ENCODE measurements at regions not wholly inside any gene's neighbourhood (a gene's known extent, or its start where the extent isn't known, plus 50 kb on each side); places are given as distances from the start of the nearest gene placed in this dataset.
"Not testable (repeated sequence)": the region's sequence is repeated elsewhere in the genome, so short reads cannot be mapped to it uniquely, and the experiment has no call there.

DNA sequence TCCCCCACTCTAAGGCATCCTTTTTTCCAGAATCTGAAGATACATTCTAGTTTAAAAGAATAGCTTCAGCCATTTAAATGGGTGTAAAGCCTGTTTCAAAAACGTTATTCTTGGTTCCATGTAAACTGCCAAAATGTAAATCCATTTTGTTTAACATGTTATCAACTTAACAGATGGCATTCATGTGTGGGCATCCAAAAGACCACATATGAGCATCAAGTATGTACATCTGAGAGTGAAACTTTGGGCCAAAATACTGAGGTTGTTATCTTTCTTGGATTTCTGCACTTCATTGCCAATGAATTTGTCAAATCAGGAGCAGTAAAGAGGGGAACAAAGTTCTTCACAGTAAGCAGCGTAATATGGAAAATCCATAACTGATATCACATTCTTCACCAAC, 395.4 kb downstream of the ZNF804A start:
- DNase-seq = no peak

DNA sequence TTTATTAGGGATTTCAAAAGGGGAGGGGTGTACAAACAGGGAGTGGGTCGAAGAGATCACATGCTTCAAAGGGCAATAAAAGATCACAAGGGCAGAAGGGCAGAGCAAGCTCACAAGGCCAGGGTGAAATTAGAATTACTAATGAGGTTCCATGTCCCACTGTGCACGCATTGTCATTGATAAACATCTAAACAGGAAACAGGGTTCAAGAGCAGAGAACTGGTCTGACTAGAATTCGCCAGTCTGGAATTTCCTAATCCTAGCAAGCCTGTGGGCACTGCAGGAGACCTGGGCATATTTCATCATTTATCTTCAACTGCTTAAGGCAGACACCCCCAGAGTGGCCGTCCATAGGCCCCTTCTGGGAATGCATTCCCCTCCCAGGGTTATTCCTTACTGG, 408.2 kb downstream of the ZNF804A start:
- DNase-seq = no peak

DNA sequence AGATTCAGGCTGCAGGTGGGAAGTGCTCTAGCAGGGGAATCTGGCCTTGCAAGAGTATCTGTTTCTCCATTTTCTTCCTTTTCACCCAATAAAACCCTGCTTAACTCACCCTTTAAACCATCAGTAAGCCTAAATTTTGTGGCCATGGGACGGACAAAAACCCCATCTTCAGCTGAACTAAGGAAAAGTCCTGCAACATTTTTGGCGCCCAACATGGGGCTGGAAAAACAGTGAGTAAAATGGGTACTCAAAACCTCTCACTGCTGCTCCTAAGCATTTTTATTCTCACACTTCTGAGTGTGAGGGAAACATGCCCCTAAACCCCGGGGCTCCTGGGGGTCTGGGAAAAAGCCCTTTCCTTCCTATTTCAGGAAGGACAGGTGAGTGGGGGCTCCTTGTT, 414.3 kb downstream of the ZNF804A start:
- DNase-seq = no peak

DNA sequence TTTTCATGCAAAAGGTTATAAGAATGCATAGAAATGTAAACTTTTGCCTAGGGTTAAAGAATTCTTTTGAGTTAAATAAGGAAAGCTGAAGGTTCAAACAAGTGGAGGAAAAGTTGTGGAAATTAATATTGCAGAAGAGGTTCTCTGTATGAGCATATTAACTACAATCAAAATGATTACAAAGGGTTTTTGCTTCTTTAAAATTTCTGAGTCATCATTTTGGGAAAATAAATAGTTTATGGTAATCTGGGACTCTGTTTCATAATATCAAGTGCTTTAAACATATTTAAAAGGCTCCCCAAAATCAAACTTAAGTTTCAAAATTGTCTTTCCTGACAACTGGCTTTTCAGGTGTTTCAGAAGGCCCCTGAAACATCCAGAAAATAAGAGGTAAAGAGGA, 415.7 kb downstream of the ZNF804A start:
- DNase-seq = no peak

DNA sequence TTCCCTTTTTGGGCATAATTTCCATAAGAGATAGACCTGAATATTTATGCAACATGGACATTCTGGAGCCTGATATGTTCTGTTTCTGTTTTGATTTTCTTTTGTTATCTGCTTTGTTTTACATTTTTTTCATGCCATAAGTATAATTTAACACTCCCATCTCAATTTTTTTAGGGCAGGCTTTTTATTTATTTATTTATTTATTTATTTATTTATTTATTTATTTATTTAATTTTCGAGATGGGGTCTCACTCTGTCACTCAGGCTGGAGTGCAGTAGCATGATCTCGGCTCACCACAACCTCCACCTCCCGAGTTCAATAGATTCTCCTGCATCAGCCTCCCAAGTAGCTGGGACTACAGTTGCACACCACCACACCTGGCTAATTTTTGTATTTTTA, 427.6 kb downstream of the ZNF804A start:
- not testable (repeated sequence) for DNase-seq

DNA sequence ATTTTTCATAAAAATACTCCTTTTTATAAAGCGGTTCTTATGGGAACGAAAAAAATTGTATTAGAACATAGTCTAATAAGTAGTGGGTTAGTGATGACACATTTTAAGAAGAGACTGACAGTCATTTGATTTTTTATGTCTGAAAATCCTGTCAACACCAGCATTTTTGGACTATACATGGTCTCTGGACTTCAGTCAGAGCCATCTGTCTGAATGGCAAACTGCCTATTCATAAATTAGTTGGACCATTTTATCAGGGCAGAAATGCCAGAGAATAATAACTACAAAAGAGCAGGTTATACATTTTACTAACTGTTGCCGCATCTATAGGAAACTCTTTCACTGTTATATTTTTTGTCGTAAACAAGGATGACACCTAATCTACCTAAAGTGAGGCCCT, 437.6 kb downstream of the ZNF804A start:
- DNase-seq = no peak

DNA sequence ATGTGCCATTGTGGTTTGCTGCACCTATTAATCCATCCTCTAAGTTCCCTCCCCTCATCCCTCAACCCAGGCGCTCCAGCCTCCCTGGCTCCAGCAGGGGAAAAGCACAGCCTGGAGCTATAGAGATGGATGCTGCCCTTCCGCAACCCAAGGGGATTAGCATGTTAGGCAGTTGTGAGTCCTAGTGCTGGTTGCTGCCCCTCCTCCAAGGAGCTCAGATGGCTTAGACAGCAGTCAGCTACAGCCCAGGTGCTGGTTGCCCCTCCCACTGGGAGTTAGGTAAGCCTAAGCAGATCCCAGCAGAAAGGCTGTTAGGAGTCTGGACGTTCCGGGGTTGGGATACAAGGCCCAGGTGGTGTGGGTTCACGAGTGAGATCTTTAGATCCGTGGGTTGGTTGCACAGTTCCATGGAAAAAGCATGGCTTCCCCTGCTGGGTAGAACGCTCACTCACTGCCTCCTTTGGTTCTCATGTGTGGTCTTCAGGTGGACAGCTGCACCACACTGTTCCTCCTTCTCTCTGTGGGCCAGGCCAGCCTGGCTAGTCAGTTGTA, 446.1 kb downstream of the ZNF804A start:
- no peak for DNase-seq

DNA sequence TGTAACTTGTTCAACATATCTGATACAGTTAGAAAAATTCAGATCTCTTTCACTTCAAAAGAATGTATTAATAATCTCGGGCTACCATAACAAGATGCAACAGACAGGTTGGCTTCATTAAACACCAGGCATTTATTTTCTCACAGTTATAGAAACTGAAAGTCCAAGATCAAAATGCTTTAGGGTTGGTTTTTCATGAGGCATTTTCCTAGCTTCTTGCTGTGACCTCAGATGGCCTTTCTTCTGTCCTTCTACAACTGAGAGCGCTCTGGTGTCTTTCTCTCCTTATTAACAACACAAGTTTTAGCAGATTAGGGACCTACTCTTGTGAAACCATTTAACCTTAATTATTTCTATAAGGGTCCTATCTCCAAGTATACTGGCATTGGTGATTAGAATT, 452.5 kb downstream of the ZNF804A start:
- no peak for DNase-seq

DNA sequence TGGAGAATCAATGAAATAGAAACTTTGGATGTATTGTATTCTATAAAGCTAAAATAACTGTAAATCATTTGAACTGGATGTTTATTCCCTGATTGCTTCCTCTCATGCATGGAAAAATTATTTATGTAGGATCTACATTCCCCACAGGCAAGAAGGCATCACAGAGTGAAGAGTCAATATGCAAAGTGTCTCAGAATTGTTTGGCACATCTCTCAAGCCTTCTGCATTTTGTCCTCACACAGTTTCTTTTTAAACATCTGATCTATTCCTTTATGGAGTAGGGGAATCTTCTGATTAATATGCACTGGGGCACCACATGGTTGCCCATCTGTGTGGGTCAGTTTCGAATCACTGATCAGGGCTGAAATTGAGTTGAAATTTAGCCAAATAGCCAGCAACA, 465.4 kb downstream of the ZNF804A start:
- no peak for DNase-seq

DNA sequence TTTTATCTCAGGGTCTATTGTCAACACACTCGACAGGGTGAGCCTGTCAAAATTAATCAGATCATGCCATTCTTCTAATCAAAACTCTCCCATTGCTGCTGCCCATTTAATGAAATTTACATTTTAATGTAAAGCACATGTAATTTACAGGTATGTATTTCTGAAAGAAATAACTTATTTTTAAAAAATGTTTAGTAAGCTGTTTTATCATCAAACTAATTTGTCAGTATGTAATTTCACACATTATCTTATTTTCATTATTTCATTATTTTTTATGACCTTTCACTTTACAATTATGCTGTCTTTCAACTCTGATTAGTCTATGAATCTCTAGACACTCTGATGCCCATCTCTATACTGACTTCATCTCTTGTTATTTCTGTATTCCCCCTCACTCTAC, 467.8 kb downstream of the ZNF804A start:
- DNase-seq = no peak

DNA sequence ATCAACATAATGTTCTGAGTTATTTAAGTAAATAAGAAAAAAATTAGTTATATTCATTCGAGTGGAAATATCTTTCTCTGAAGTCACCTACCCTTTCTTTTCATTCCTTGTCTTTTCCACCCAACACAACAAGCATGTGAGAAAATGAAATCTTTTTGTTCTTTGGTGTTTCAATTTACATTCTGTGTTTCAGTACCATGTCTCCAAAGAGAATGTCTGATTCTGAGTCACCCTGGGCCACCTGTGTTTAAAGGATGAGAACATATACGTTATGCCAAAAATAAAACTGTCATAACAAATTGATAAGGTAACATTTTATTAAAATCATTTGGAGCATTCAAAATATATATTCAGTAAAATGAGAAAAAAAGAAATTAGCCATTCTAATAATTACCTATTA, 470.8 kb downstream of the ZNF804A start:
- DNase-seq = no peak

DNA sequence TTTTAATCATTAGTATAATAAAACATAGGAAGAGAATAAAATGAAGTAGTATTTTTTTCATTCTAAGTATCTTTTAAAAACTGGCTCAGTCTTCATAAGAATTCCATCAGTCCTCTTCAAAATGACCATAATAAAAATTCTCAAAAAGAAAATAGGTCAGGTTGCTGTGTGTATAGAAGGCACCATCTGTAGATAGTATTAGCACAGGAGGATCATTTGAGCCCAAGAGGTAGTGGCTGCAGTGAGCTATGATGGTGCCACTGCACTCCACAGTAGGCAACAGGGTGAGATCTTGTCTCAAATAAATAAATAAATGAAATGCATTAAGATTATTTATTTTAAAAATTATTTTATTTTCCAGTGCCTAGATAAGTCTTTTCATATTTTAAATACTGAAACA, 475.8 kb downstream of the ZNF804A start:
- DNase-seq = no peak

DNA sequence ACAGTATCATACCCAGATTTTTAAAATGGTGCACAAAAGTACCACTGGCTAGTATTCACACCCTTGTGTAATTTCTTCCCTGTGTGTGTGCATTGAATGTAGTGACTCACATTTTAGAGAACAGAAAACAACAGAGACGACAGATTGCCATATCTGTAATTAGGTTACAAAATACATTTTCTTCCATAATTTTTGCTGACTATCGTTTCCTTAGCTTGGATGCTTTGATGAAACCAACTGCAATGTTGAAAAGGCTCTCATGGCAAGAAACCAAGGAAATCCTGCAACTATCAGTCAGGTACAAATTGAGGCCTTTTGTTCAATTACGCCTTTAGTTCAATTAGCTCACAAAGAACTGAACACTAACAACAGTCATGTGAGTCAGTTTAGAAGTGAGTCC, 484.4 kb downstream of the ZNF804A start:
- no peak for DNase-seq

DNA sequence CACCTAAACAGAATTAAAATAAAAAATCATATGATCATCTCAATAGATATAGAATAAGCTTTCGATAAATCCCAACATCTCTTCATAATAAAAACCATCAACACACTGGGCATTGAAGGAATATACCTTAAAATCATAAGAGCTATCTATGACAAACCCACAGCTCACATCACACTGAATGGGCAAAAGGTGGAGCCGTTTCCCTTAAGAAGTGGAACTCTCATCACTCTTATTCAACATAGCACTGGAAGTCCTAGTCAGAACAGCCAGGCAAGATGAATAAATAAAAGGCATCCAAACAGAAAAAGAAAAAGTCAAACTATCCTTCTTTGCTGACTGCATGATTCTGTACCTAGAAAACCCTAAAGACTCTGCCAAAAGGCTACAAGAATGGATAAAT, 510.3 kb downstream of the ZNF804A start:
- no peak for DNase-seq

DNA sequence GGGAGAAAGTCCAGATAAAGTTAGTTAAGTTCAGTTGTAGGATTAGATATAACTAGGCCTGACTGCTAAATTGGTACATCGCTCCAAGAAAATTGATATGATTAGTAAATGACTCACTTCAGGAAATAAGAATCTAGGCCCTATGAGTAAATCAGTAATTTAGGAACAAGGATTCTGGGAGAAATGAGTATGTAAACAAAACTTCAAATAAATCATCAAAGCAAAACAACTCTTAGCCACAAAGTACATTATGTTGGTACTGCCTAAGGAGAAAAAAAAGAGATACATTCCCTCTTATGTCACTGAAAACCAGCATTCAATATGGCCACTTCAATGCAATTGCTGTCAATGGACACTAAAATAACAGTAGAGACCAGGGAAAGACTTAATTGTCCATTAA, 529.1 kb downstream of the ZNF804A start:
- DNase-seq = no peak

DNA sequence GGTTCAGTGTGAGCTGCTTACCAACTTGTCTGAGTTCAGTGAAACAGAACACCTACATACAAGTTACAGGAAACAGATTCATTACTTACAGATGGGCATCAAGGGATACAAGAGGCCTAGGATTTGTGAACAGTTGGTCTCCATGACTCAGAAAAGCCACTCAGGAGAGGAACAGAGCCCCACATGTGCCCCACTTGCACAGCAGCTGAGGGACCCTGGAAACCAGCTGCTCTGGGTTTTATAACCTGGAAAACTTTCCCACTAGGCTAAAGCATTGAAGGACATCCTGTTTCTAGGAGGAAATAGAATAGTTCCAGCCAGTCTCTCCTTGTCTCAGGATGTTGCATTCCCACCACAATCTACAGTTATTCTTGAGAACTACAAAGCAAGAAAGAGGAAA, 530.0 kb downstream of the ZNF804A start:
- DNase-seq = no peak

DNA sequence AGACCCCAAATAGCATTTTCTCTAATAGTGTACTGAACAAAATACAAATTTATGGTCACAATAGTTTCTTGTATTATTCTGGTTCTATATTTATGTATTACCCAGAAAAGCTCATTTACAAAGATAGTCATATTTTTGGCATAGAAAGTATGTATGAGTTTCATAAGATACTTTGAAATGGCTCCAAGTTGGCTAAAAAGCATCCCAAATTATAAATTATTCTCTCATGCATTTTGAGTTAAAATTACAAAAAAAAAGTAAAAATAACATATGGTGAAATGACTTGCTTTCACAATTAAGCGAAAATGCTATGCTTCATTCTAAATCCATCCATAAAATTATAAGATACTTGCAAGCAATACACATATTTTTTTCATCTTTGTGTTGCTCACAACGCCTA, 530.7 kb downstream of the ZNF804A start:
- no peak for DNase-seq

DNA sequence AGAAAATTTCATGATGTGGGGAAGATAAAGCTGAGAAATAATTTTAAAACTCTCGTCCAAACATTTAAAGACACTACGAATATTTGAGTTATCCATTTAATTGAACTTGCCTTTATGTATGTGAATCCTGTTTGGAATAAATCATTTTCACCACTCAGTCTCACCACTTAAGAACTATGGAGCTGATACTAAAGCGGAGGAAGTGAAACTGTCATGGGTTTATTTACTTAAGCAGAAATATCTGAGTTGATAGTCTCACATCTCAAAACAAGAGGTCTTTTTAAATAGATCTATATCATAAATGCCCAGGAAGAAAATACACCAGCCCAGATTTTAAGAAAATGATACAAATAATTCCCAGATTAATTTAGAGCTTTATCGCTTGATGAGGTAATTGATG, 532.4 kb downstream of the ZNF804A start:
- no peak for DNase-seq

DNA sequence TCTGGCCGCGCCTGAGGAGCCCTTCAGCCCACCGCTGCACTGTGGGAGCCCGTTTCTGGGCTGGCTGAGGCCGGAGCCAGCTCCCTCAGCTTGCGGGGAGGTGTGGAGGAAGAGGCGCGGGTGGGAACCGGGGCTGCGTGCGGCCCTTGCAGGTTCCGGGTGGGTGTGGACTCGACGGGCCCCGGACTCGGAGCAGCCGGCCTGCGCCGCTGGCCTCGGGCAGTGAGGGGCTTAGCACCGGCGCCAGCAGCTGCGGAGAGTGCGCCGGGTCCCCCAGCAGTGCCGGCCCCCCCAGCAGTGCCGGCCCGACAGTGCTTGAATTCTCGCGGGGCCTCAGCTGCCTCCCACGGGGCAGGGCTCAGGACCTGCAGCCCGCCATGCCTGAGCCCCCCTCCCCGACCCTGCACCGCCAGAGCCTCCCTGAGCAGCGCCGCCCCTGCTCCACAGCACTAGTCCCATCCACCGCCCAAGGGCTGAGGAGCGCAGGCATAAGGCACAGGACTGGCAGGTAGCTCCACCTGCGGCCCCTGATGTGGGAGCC, 534.2 kb downstream of the ZNF804A start:
- DNase-seq = no peak

DNA sequence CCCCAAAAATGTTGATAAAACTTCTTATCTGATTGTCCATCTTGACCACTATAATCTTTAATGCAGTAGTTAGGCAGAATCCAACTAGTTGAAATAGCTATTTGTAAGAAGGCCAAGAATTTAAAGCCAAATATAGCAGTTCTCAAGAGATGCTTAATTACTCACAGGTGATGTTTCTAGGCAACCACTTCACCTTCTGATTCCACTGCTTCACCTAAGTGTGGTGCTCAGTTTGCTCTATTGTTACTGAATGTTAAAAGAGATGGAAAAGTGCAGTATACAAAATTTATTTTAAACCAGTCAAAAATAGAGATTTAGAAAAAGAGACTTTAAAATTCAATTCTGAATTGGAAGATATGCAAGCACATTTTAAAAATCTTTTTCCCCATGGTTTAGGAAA, 539.4 kb downstream of the ZNF804A start:
- no peak for DNase-seq

DNA sequence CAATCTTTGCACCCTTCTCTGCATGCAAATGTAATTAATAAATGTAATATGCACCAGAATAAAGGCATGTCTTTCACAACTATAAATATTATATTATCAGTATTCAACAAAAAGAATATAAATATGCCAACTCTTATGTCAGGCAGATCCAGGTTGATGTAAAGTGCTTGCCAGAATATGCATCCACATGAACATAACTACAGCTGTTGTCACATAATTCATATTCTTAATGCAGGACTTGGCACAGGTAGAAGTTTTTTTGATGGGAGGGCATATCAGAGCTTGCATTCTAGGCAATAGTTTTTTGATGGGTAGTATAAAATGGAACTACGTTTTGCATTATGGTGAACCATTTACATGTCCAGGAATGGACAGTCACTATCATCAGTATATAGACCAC, 544.3 kb downstream of the ZNF804A start:
- DNase-seq = no peak

DNA sequence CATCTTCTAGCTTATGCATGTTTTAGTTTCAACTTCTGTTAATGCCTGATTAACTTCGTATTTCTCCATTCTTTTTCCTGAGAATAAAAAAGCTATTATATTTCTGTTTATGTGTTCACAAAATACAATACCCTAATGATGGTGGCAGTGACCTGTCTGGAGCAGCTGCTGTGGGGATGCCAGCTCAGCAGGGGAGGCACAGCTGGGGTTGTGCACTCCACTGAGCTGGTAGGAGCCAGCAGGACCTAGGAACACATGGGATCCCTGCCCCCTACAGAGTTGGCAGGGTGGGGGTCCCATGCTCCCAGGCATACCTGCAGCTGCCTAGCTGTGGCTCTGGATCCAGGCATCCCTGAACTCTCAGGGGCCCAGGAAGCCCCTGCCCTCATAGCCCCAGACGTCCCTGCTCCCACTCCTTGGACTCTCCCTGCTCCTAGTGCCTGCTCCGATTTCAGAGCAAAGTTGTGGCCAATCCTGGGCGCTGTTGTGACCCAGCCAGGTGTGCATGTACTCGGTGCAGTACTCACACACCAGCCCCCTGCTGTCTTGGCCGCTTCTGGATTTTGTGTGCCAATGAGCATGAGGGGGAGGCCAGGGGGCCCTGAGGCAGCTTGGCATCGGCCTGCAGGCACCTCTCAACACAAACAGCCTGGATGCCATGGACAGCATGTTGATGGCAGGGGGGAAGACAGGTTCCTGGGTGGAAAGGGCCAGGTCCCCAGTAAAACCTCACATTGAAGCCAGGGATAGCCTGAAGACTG, 546.0 kb downstream of the ZNF804A start:
- no peak for DNase-seq

DNA sequence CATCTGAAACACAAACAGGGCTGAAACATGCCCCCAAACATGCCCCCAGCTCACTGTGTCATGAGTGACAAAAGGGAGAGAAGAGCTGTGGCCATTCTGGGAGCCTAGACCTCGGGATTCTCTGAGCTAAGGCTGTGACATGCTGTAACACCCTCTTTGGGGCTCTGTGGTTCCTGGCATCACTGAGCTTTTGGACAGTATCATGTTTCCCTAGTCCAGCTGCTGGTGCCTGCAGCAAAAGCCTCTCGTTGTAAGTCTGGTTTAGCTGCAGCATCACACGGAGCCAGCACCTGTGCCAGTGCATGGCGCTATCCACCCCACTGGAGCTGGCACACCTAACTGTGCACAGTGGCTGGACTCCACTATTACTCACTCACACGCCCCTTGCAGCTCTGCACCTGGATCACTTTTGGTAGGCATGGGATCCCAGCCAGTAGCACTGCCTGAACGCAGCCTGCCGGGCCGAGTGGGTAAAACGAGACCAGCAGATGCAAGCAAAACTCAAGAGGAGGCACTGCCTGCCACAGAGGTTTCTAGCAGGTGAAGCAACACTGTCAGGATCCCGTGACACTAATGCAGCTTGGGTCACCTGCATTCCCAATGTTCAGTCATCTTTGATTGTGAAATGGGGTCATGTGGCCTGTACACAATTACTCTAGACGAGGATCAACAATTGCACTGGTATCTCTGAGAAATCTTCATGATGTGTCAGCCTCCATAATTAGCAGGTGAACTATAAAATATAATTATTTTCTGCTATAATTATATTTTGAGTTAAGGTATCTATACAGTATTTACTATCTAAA, 547.2 kb downstream of the ZNF804A start:
- DNase-seq = no peak

DNA sequence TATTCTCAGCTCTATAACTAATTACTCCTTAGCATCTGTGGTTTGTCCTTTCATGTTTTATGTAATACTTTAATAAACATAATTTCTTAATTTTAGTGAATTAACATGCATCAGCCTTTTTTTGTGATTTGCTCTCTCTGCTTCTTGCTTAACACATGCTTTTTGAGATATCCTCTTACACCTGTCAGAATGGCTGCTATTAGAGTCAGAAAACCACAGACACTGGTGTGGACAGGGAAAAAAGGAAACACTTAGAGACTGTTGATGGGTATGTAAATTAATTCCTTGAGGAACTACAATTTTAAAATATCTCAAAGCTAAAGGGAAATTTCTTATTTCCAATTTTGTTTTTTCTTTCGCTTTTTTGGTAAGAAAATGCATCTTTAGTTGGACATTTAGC, 549.0 kb downstream of the ZNF804A start:
- DNase-seq = no peak

All from stimulated activated CD4-positive, alpha-beta T cell treated with anti-CD3 and anti-CD28 coated beads, Interleukin-1b, Interleukin-23, amount 100 ng/mL, for 48 hours (primary cell).